Smooth muscle cell (in vitro differentiated cells): ENCODE measurements at regions not wholly inside any gene's neighbourhood (a gene's known extent, or its start where the extent isn't known, plus 50 kb on each side); places are given as distances from the start of the nearest gene placed in this dataset.

ENCODE experiments used
- DNase-seq: peaks from one replicate; lab custom pipeline; 2025; ENCODE audit not compliant: unreplicated experiment; lab: John Stamatoyannopoulos, UW
- H2AFZ ChIP-seq: fragments of 200-600 bp; sonication (generic); 2 replicates; pipeline ENCODE4 v1.6.0; 2016; ENCODE audit warnings: antibody characterized with exemption, low read depth, mild to moderate bottlenecking
- H3F3A ChIP-seq: fragments of 200-600 bp; sonication (generic); 2 replicates; pipeline ENCODE4 v1.6.0; 2017; ENCODE audit warnings: antibody characterized with exemption, low read depth
- H3K27ac ChIP-seq: fragments of 200-600 bp; sonication (generic); 2 replicates; pipeline ENCODE4 v1.5.1; 2016; ENCODE audit warnings: low read depth, mild to moderate bottlenecking
- H3K27me3 ChIP-seq: fragments of 200-600 bp; sonication (generic); 2 replicates; pipeline ENCODE4 v1.6.1; 2016; ENCODE audit warnings: low read depth, mild to moderate bottlenecking
- H3K36me3 ChIP-seq: fragments of 200-600 bp; sonication (generic); 2 replicates; pipeline ENCODE4 v1.5.1; 2016; ENCODE audit warnings: low read depth
- H3K4me1 ChIP-seq: fragments of 200-600 bp; sonication (generic); 2 replicates; pipeline ENCODE4 v1.5.1; 2016; ENCODE audit warnings: low read depth
- H3K4me2 ChIP-seq: fragments of 200-600 bp; sonication (generic); 2 replicates; pipeline ENCODE4 v1.6.0; 2016; ENCODE audit warnings: mild to moderate bottlenecking
- H3K4me3 ChIP-seq: fragments of 200-600 bp; sonication (generic); 2 replicates; pipeline ENCODE4 v1.5.1; 2016; ENCODE audit warnings: mild to moderate bottlenecking
- H3K79me2 ChIP-seq: fragments of 200-600 bp; sonication (generic); 2 replicates; pipeline ENCODE4 v1.6.0; 2016; ENCODE audit warnings: low read depth, mild to moderate bottlenecking
- H3K9ac ChIP-seq: fragments of 200-600 bp; sonication (generic); 2 replicates; pipeline ENCODE4 v1.6.0; 2016; ENCODE audit warnings: low read depth
- H3K9me3 ChIP-seq: fragments of 200-600 bp; sonication (generic); replicated peaks from 2 replicates; pipeline ENCODE4 v1.5.1; 2016; ENCODE audit warnings: low read depth
- H4K20me1 ChIP-seq: fragments of 200-600 bp; sonication (generic); 2 replicates; pipeline ENCODE4 v1.6.0; 2016; ENCODE audit warnings: low read depth
- WGBS: methylation state at CpG from one replicate; pipeline ENCODE4 v1.1.7; 2016; ENCODE audit warnings: low lambda C conversion rate; 5-methylcytosine and 5-hydroxymethylcytosine counted together
- TF ChIP-seq, protein P1 (sequence below): fragments of 200-600 bp; sonication (generic); IDR thresholded peaks from 2 replicates; pipeline ENCODE4 v1.5.1; 2017; ENCODE audit warnings: borderline replicate concordance, mild to moderate bottlenecking, antibody characterized with exemption; ENCODE audit not compliant: insufficient read depth, poor library complexity, severe bottlenecking

DNA sequence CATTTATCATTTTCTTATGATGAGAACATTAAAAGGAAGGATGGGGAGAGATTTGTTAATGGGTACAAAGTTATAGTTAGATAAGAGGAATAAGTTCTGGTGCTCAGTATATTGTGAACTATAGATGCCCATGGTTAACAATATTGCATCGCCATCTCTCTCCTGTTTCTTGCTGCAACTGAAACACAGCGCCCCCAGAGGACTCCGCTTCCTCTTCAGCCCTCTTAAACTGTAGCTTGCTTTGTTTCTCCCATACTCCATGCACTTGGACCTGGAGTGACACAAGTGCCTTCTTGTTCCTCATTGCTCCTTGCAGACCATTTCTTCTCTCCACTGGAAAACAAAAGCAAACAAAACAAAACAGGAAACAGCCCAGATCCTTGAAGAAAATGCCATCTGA, 70.1 kb upstream of the NTPCR start:
- Histone ChIP-seq H3K4me3 (no peak overlapping the region), H3K9ac (no peak overlapping the region), H3K4me1 (no peaks in the 10 kb centered on the region), H3K27me3 (no peaks in the 10 kb centered on the region), H3K36me3 (no peaks in the 10 kb centered on the region), H3F3A (no peaks in the 10 kb centered on the region), H2AFZ (no peak overlapping the region), H3K27ac (no peak overlapping the region), H3K4me2 (no peak overlapping the region), H3K9me3 (no peaks in the 10 kb centered on the region), H3K79me2 (no peaks in the 10 kb centered on the region), H4K20me1 (no peaks in the 10 kb centered on the region)
- no peak for DNase-seq
- 38% methylated on average over 3 of the region's 3 CpGs for WGBS
- TF ChIP-seq, protein P1, sequence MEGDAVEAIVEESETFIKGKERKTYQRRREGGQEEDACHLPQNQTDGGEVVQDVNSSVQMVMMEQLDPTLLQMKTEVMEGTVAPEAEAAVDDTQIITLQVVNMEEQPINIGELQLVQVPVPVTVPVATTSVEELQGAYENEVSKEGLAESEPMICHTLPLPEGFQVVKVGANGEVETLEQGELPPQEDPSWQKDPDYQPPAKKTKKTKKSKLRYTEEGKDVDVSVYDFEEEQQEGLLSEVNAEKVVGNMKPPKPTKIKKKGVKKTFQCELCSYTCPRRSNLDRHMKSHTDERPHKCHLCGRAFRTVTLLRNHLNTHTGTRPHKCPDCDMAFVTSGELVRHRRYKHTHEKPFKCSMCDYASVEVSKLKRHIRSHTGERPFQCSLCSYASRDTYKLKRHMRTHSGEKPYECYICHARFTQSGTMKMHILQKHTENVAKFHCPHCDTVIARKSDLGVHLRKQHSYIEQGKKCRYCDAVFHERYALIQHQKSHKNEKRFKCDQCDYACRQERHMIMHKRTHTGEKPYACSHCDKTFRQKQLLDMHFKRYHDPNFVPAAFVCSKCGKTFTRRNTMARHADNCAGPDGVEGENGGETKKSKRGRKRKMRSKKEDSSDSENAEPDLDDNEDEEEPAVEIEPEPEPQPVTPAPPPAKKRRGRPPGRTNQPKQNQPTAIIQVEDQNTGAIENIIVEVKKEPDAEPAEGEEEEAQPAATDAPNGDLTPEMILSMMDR: peak; percentile 46

DNA sequence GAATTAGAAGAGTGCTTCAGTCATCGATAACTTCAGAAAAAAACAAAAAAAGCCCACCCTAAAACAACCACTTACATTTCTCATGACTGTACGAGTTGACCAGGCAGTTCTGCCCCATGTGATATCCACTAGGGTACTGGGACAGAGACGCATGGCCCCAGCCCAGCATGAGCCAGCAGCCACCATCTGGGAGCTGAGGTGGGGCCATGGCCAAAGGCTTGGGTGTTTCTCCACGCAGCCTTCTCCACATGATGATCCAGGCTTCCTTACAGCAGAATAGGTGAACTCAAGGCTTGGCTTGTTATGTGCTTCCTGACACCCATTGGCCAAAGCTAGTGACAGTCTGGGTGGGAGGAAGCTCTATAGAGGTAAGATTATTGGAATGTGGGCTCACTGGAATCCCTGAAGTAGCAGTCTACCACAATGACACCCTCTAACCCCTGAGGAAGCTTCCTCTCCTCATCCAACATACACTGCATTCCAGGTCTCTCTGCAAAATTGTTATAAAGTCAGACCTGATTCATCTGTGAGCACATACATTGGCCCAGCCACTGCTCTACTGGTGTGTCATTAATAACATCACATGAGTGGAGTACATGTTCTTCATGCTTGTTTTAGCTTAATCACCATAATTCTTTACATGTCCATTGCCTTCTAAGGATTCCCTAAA, 66.3 kb upstream of the NTPCR start:
- Histone ChIP-seq H3K9me3 (no peaks in the 10 kb centered on the region), H2AFZ (no peak overlapping the region), H3K4me1 (no peaks in the 10 kb centered on the region), H3K36me3 (no peaks in the 10 kb centered on the region), H3K27me3 (no peaks in the 10 kb centered on the region), H3K79me2 (no peaks in the 10 kb centered on the region), H3K4me3 (no peak overlapping the region), H4K20me1 (no peaks in the 10 kb centered on the region), H3F3A (no peaks in the 10 kb centered on the region), H3K4me2 (no peak overlapping the region), H3K9ac (no peak overlapping the region), H3K27ac (no peak overlapping the region)
- WGBS: 92% methylated on average over 4 of the region's 4 CpGs
- TF ChIP-seq, protein P1: no peak
- DNase-seq: no peak

DNA sequence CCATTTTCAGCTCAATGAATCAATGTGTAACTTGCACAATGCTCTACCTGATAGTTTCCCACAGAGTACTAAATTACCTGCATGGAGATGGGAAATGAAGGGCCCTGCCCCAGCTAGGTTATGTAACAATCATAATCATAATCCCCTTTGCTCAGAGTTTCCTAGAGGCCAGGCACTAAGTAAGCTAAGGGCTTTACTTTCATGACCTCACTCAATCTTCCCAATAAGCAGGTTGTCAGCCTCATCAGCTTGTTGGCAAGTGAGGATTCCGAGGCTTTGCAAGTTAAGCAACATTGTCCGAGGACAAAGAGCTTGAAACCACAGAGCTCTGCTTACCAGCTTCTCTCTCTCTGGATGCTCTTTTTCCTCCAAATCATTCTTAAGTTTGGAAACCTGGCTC, 64.1 kb upstream of the NTPCR start:
- Histone ChIP-seq H3K79me2 (no peaks in the 10 kb centered on the region), H3K27me3 (no peaks in the 10 kb centered on the region), H3K4me1 (no peaks in the 10 kb centered on the region), H3K4me3 (no peak overlapping the region), H2AFZ (no peak overlapping the region), H3K9me3 (no peaks in the 10 kb centered on the region), H3K27ac (no peak overlapping the region), H3F3A (no peaks in the 10 kb centered on the region), H3K9ac (no peak overlapping the region), H3K36me3 (no peaks in the 10 kb centered on the region), H4K20me1 (no peaks in the 10 kb centered on the region), H3K4me2 (no peak overlapping the region)
- TF ChIP-seq, protein P1: no peak
- no peak for DNase-seq
- WGBS: 50% methylated on average over 2 of the region's 2 CpGs

DNA sequence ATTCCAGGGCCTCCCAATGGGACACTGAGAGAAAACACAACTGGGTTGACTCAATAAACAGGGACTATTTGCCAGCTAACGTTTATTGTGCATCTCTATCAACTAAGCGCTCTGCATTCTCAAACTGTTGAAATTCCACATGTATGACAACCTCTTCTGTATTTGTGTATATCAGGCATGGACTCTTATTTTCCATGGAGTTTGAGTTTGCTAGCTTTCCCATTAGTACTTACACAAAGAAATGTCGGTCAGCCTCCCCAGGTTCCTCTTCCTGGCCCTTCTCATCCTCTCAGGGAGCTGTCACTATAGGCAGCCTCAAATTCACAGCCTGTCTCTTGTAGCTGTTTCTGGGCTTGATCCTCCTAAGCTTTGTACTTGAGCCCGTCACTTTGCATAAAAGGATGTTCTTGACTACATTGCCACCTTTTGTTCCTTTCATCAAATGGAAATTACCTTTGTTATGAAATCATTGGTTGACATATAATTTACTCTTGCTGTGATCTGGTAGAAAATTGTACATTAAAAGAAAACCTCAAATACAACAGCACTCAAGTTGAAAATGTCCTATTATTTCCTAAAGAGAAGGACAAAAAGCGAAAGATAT, 60.0 kb upstream of the NTPCR start:
- no peak for DNase-seq
- no peak overlapping the region for H3K9ac ChIP-seq
- no peaks in the 10 kb centered on the region for H4K20me1 ChIP-seq
- peak overlapping the region; percentile 72 for H3K27ac ChIP-seq
- TF ChIP-seq, protein P1: no peak
- no peaks in the 10 kb centered on the region for H3K36me3 ChIP-seq
- no peaks in the 10 kb centered on the region for H3K9me3 ChIP-seq
- no peaks in the 10 kb centered on the region for H3K4me1 ChIP-seq
- WGBS: 84% methylated on average over 5 of the region's 5 CpGs
- no peaks in the 10 kb centered on the region for H3F3A ChIP-seq
- H3K79me2 ChIP-seq: no peaks in the 10 kb centered on the region
- peak overlapping the region; percentile 41 for H3K4me2 ChIP-seq
- no peak overlapping the region for H3K4me3 ChIP-seq
- H3K27me3 ChIP-seq: no peaks in the 10 kb centered on the region
- no peak overlapping the region for H2AFZ ChIP-seq
